ENCODE measurements at regions not wholly inside any gene's neighbourhood (a gene's known extent, or its start where the extent isn't known, plus 50 kb on each side); places are given as distances from the start of the nearest gene placed in this dataset.

DNA sequence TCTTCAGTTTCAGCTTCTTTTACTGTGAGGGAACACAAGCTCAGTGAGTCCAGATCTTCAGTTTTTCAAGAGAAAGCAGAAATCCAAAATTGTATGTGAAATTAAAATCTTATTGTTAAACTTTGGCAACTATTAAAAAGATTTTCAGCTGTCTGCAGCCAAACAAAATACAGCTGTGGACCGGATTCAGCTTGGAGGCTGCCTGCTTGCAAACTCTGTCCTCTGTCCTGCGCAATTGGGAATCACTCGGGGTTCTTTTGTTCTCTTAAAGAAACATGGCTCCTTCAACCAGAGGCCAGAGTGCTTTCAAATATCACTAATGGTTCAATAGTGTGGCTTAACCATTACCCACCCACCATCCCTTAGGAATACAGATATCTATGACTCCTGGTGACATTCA, 201.2 kb downstream of the CHIC2 start:
- H3K27ac ChIP-seq (ENCODE audit: low read depth, low read length, poor library complexity, severe bottlenecking) = no peak overlapping the region
- no TSS peak for BruUV-seq (replicated peaks)
- no peak overlapping the region for H3K4me3 ChIP-seq (ENCODE audit: low read depth, low read length, poor library complexity, severe bottlenecking)

DNA sequence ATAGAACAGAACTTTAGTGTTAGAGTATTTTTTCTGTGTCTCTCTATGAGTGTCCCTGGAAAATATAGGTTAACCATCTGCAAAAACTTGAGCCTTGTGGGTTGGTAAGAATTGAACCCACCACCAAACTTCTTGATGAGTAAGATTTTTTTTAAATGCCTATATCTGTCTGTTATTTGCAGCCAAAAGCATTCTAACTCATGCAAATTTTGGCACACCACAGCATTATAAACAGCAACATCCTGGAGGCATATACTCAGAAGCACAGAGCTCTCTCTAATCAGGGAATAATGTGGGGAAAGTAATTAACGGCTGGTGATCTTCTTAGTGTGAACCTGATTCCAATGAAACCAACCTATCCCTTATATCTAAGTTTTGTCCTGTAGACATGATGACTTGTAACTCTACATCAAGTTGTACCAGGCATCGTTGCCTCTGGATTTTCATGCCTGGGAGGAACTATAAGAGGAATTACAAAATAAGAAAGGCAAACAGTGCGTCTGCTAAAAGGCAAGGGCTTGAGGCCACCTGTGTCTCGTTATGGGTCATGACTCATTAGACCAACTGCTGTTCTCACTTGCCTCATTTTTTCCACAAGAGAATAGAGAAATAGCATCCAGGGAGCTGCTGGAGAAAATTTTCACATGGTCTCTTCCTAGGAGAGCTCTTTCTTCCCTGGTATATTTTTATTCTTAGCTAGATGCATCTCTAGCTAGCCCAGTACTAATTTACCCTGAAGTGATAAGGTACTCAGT, 202.4 kb downstream of the CHIC2 start:
- no peak for DNase-seq (ENCODE audit: low spot score)

More for the DNA sequence above, 201.2 kb downstream of the CHIC2 start:
- no peaks in the 10 kb centered on the region for H3K4me1 ChIP-seq (ENCODE audit: insufficient read depth, low read length, poor library complexity, severe bottlenecking)
- no peak for DNase-seq (ENCODE audit: low spot score)
- no peaks in the 10 kb centered on the region for H3K27me3 ChIP-seq (replicated peaks; ENCODE audit: insufficient read depth, low read depth, low read length, poor library complexity)
- H3K36me3 ChIP-seq (ENCODE audit: insufficient read depth, low read length, poor library complexity, severe bottlenecking) = no peaks in the 10 kb centered on the region
- TF ChIP-seq, protein P1, sequence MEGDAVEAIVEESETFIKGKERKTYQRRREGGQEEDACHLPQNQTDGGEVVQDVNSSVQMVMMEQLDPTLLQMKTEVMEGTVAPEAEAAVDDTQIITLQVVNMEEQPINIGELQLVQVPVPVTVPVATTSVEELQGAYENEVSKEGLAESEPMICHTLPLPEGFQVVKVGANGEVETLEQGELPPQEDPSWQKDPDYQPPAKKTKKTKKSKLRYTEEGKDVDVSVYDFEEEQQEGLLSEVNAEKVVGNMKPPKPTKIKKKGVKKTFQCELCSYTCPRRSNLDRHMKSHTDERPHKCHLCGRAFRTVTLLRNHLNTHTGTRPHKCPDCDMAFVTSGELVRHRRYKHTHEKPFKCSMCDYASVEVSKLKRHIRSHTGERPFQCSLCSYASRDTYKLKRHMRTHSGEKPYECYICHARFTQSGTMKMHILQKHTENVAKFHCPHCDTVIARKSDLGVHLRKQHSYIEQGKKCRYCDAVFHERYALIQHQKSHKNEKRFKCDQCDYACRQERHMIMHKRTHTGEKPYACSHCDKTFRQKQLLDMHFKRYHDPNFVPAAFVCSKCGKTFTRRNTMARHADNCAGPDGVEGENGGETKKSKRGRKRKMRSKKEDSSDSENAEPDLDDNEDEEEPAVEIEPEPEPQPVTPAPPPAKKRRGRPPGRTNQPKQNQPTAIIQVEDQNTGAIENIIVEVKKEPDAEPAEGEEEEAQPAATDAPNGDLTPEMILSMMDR (conservative IDR thresholded peaks at IDR 0.05; ENCODE audit: low read depth, low read length) = no peak
- TF ChIP-seq EZH2 (IDR thresholded peaks at IDR 0.05; ENCODE audit: borderline replicate concordance, low read depth, low read length, poor library complexity, severe bottlenecking) = no peak
- H3K9me3 ChIP-seq (ENCODE audit: low read depth, low read length, poor library complexity, severe bottlenecking) = no peaks in the 10 kb centered on the region
- POLR2A ChIA-PET (ENCODE audit: low non-redundant PET) = no interaction called here
- CTCF ChIA-PET = no interaction called here
- intact Hi-C loops (cut with micrococcal nuclease; ENCODE audit: unreplicated experiment) = no loop called here

DNA sequence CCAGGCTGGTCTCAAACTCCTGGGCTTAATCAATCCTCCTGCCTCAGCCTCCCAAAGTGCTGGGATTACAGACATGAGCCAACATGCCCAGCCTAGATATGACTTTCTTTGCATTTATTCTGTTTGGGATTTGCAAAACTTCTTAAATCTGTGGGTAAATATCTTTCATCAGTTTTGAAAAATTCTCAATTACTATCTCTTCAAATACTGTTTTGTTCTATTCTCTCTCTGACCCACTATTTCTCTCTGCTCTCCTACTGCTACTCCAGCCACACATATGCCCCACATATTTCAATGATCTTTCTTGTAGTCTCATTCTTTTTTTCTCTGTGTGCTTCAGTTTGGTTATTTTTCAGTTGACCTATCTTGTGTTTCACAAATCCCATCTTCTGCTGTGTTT, 205.1 kb downstream of the CHIC2 start:
- CTCF ChIA-PET = no interaction called here
- no TSS peak for BruUV-seq (replicated peaks)
- Histone ChIP-seq H3K9me3 (ENCODE audit: low read depth, low read length, poor library complexity, severe bottlenecking) (no peaks in the 10 kb centered on the region), H3K36me3 (ENCODE audit: insufficient read depth, low read length, poor library complexity, severe bottlenecking) (no peaks in the 10 kb centered on the region), H3K4me3 (ENCODE audit: low read depth, low read length, poor library complexity, severe bottlenecking) (no peak overlapping the region), H3K4me1 (ENCODE audit: insufficient read depth, low read length, poor library complexity, severe bottlenecking) (no peaks in the 10 kb centered on the region), H3K27me3 (replicated peaks; ENCODE audit: insufficient read depth, low read depth, low read length, poor library complexity) (no peaks in the 10 kb centered on the region), H3K27ac (ENCODE audit: low read depth, low read length, poor library complexity, severe bottlenecking) (no peak overlapping the region)
- no peak for DNase-seq (ENCODE audit: low spot score)
- POLR2A ChIA-PET (ENCODE audit: low non-redundant PET) = no interaction called here
- TF ChIP-seq, protein P1 (conservative IDR thresholded peaks at IDR 0.05; ENCODE audit: low read depth, low read length) = no peak
- no peak for TF ChIP-seq EZH2 (IDR thresholded peaks at IDR 0.05; ENCODE audit: borderline replicate concordance, low read depth, low read length, poor library complexity, severe bottlenecking)
- intact Hi-C loops (cut with micrococcal nuclease; ENCODE audit: unreplicated experiment) = no loop called here

More for the DNA sequence above, 202.4 kb downstream of the CHIC2 start:
- no peaks in the 10 kb centered on the region for H3K36me3 ChIP-seq (ENCODE audit: insufficient read depth, low read length, poor library complexity, severe bottlenecking)
- H3K9me3 ChIP-seq (ENCODE audit: low read depth, low read length, poor library complexity, severe bottlenecking) = no peaks in the 10 kb centered on the region
- no peak overlapping the region for H3K4me3 ChIP-seq (ENCODE audit: low read depth, low read length, poor library complexity, severe bottlenecking)
- intact Hi-C loops (cut with micrococcal nuclease; ENCODE audit: unreplicated experiment) = no loop called here
- TF ChIP-seq, protein P1 (conservative IDR thresholded peaks at IDR 0.05; ENCODE audit: low read depth, low read length) = no peak
- TF ChIP-seq EZH2 (IDR thresholded peaks at IDR 0.05; ENCODE audit: borderline replicate concordance, low read depth, low read length, poor library complexity, severe bottlenecking) = no peak
- H3K27me3 ChIP-seq (replicated peaks; ENCODE audit: insufficient read depth, low read depth, low read length, poor library complexity) = no peaks in the 10 kb centered on the region
- no TSS peak for BruUV-seq (replicated peaks)
- H3K27ac ChIP-seq (ENCODE audit: low read depth, low read length, poor library complexity, severe bottlenecking) = no peak overlapping the region
- ChIA-PET CTCF (no interaction called here), POLR2A (ENCODE audit: low non-redundant PET) (no interaction called here)
- no peaks in the 10 kb centered on the region for H3K4me1 ChIP-seq (ENCODE audit: insufficient read depth, low read length, poor library complexity, severe bottlenecking)
